GM12878 (cell line): ENCODE measurements at regions not wholly inside any gene's neighbourhood (a gene's known extent, or its start where the extent isn't known, plus 50 kb on each side); places are given as distances from the start of the nearest gene placed in this dataset.

Experiments used
- ATAC-seq: fragments of 200-7000 bp; cut with Tn5 transposase; 3 replicates; pipeline ENCODE4 v1.9.1; 2020; ENCODE audit warnings: mild to moderate bottlenecking, moderate library complexity
- BruUV-seq: library from RNA; stranded (reverse); fragments of 400-500 nt; replicated peaks from 2 replicates; lab custom pipeline; 2021; lab: Mats Ljungman, UMichigan
- CTCF ChIA-PET: fragments of 300-600 bp; sonication (Branson Sonifier 250); formaldehyde crosslinking; extraction: SDS; loops from one replicate; lab custom pipeline; 2021; ENCODE audit warnings: inconsistent platforms; lab: Yijun Ruan, JAX
- POLR2A ChIA-PET: fragments of 350-600 bp; formaldehyde crosslinking; extraction: SDS; loops from one replicate; lab custom pipeline; 2021; ENCODE audit warnings: inconsistent platforms; lab: Charles Lee
- RAD21 ChIA-PET: fragments of 300-600 bp; sonication (Branson Sonifier 250); formaldehyde crosslinking; loops from one replicate; lab custom pipeline; 2023; ENCODE audit warnings: antibody characterized with exemption; ENCODE audit not compliant: unreplicated experiment; lab: Charles Lee
- SMC1A ChIA-PET: fragments of 300-600 bp; sonication (Branson Sonifier 250); formaldehyde crosslinking; loops from one replicate; lab custom pipeline; 2023; ENCODE audit not compliant: unreplicated experiment, uncharacterized antibody; lab: Charles Lee
- DNase-seq: peaks from one replicate; pipeline ENCODE4 v3.0.0-alpha.2; 2011; ENCODE audit warnings: low read depth, low spot score
- FAIRE-seq: peaks from 3 replicates; lab custom pipeline; 2011; peaks lifted over from hg19 to GRCh38; lab: Jason Lieb, UNC
- H2AFZ ChIP-seq: 2 replicates; pipeline ENCODE4 v1.6.0; 2011; ENCODE audit warnings: low read depth, low read length, control low read depth; ENCODE audit not compliant: control insufficient read depth
- H3K27ac ChIP-seq: 2 replicates; pipeline ENCODE4 v1.5.1; 2011; ENCODE audit warnings: control low read depth; ENCODE audit not compliant: control insufficient read depth, insufficient read depth
- H3K27me3 ChIP-seq, 2 experiments: replicated peaks in 1 of 2; 2 replicates each; pipeline versions ENCODE4 v1.6.0 to v1.6.1; 2011; ENCODE audit warnings: low read length in 1 of 2; ENCODE audit not compliant: control insufficient read depth in 2 of 2, insufficient read depth in 2 of 2
- H3K36me3 ChIP-seq, 2 experiments: 2 replicates each; pipeline ENCODE4 v1.5.1; 2011; ENCODE audit warnings: low read length in 1 of 2; ENCODE audit not compliant: control insufficient read depth in 2 of 2, insufficient read depth in 2 of 2
- H3K4me1 ChIP-seq: 2 replicates; pipeline ENCODE4 v1.6.1; 2011; ENCODE audit warnings: mild to moderate bottlenecking, low read length, moderate library complexity, mixed read lengths; ENCODE audit not compliant: control insufficient read depth, insufficient read depth
- H3K4me2 ChIP-seq: 2 replicates; pipeline ENCODE4 v1.6.0; 2011; ENCODE audit warnings: control low read depth; ENCODE audit not compliant: control insufficient read depth, insufficient read depth
- H3K4me3 ChIP-seq: fragments of 200-600 bp; sonication (generic); 2 replicates; pipeline ENCODE4 v1.5.1; 2016
- H3K79me2 ChIP-seq: 2 replicates; pipeline ENCODE4 v1.6.0; 2011; ENCODE audit warnings: low read length; ENCODE audit not compliant: control insufficient read depth, insufficient read depth
- H3K9ac ChIP-seq: 2 replicates; pipeline ENCODE4 v1.8.0; 2011; ENCODE audit warnings: low read length, control low read depth, mixed read lengths; ENCODE audit not compliant: control insufficient read depth, insufficient read depth
- H3K9me3 ChIP-seq: replicated peaks from 3 replicates; pipeline ENCODE4 v1.5.1; 2011; ENCODE audit warnings: mild to moderate bottlenecking, low read length; ENCODE audit not compliant: control insufficient read depth, insufficient read depth
- H4K20me1 ChIP-seq: 2 replicates; pipeline ENCODE4 v1.6.0; 2011; ENCODE audit not compliant: control insufficient read depth, insufficient read depth
- ASH2L ChIP-seq: fragments of 300-600, 200-600 bp; sonication (generic); IDR thresholded peaks from 2 replicates; pipeline ENCODE4 v1.6.1; 2017; ENCODE audit warnings: low read depth, mild to moderate bottlenecking, borderline replicate concordance
- BACH1 ChIP-seq: fragments of 450-650 bp; IDR thresholded peaks from 2 replicates; pipeline ENCODE4 v1.6.1; 2017; ENCODE audit warnings: mild to moderate bottlenecking, borderline replicate concordance
- BCL11A ChIP-seq: IDR thresholded peaks from 2 replicates; pipeline ENCODE4 v1.6.1; 2011; ENCODE audit warnings: low read depth, low read length
- BRCA1 ChIP-seq: IDR thresholded peaks from 2 replicates; pipeline ENCODE4 v1.6.1; 2011; ENCODE audit warnings: low read depth, low read length, improper control_type of control experiment
- CBX3 ChIP-seq: fragments of 200-600 bp; sonication (generic); IDR thresholded peaks from 2 replicates; pipeline ENCODE4 v1.6.1; 2016; ENCODE audit warnings: low read depth, borderline replicate concordance
- DPF2 ChIP-seq: fragments of 450-650 bp; IDR thresholded peaks from 2 replicates; pipeline ENCODE4 v1.6.1; 2017; ENCODE audit warnings: mild to moderate bottlenecking
- FOS ChIP-seq: IDR thresholded peaks from 3 replicates; pipeline ENCODE4 v1.6.1; 2011; ENCODE audit warnings: borderline replicate concordance; ENCODE audit not compliant: insufficient read length; ENCODE audit errors: extremely low read depth
- HDAC6 ChIP-seq: fragments of 200-600 bp; sonication (generic); IDR thresholded peaks from one replicate; pipeline ENCODE4 v1.8.0; 2017; ENCODE audit warnings: antibody characterized with exemption; ENCODE audit not compliant: unreplicated experiment
- HDGF ChIP-seq: fragments of 450-650 bp; IDR thresholded peaks from 2 replicates; pipeline ENCODE4 v1.6.1; 2016; ENCODE audit warnings: antibody characterized with exemption
- KLF5 ChIP-seq: fragments of 450-650 bp; IDR thresholded peaks from 2 replicates; pipeline ENCODE4 v1.6.1; 2014; ENCODE audit warnings: mild to moderate bottlenecking; ENCODE audit not compliant: partially characterized antibody
- MTA2 ChIP-seq: fragments of 450-650 bp; IDR thresholded peaks from 2 replicates; pipeline ENCODE4 v1.6.1; 2016; ENCODE audit warnings: low read depth, mild to moderate bottlenecking, moderate library complexity
- SMAD5 ChIP-seq: IDR thresholded peaks from 2 replicates; pipeline ENCODE4 v1.6.1; 2016; ENCODE audit warnings: antibody characterized with exemption, low read depth
- SUPT20H ChIP-seq: IDR thresholded peaks from 2 replicates; pipeline ENCODE4 v1.6.1; 2011; ENCODE audit warnings: low read depth, mild to moderate bottlenecking, low read length, moderate library complexity, borderline replicate concordance; ENCODE audit not compliant: control insufficient read depth
- WGBS: methylation state at CpG from one replicate; pipeline ENCODE4 v1.1.6; 2016; ENCODE audit warnings: low lambda C conversion rate; ENCODE audit not compliant: insufficient replicate concordance, insufficient coverage; ENCODE audit errors: missing lambda C conversion rate; 5-methylcytosine and 5-hydroxymethylcytosine counted together
- in situ Hi-C: fragments of 300-500 bp; cut with MboI; formaldehyde crosslinking; loops from 9 replicates; pipeline ENCODE4 v1.14.3; 2018; ENCODE audit warnings: mixed read lengths
- intact Hi-C: fragments of 100-400 bp; cut with micrococcal nuclease; formaldehyde crosslinking; loops from one replicate; pipeline ENCODE4 v1.14.2; 2022; ENCODE audit not compliant: unreplicated experiment
- TF ChIP-seq, protein P1 (sequence below): fragments of 450-650 bp; IDR thresholded peaks from 2 replicates; pipeline ENCODE4 v1.6.1; 2017; ENCODE audit warnings: low read depth, mild to moderate bottlenecking, moderate library complexity

DNA sequence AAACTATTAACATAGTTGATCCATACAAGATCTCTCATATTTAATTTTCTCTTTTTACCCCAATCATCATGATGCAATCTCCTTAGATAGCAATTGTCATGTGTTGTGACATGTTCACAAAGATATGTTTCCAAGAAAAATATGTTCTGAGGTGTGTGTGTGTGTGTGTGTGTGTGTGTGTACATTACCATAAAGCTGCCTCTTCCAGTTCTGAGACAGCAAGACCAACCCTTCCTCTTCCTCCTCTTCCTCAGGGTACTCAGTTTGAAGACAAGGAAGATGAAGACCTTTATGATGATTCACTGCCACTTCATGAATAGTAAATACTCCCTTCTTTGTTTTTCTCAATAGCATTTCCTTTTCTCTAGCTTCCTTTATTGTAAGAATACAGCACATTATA lies 303.3 kb upstream of the PRDM9 start:
- H3K4me3 ChIP-seq = no peak overlapping the region
- in situ Hi-C loops = no loop called here
- DNase-seq (no peak), ATAC-seq (no peak)
- POLR2A ChIA-PET = no interaction called here
- no peak for TF ChIP-seq HDAC6
- no peak for TF ChIP-seq FOS
- no peak for TF ChIP-seq HDGF
- TF ChIP-seq, all 136 proteins: peak for 0
- H2AFZ ChIP-seq = no peak overlapping the region
- intact Hi-C loops = no loop called here
- no peak for FAIRE-seq
- H3K9me3 ChIP-seq = no peaks in the 10 kb centered on the region
- BruUV-seq = no TSS peak
- no peaks in the 10 kb centered on the region for H3K27me3 ChIP-seq
- no peaks in the 10 kb centered on the region for H3K79me2 ChIP-seq
- H3K36me3 ChIP-seq = no peaks in the 10 kb centered on the region
- H4K20me1 ChIP-seq = no peaks in the 10 kb centered on the region
- H3K4me2 ChIP-seq = no peak overlapping the region
- no peak overlapping the region for H3K27ac ChIP-seq
- SMC1A ChIA-PET = no interaction called here
- no peak overlapping the region for H3K9ac ChIP-seq
- CTCF ChIA-PET = no interaction called here
- no peaks in the 10 kb centered on the region for H3K4me1 ChIP-seq
- RAD21 ChIA-PET = interaction anchor here (0.7 kb wide), 1 partner anchor 1403 kb away, joined by 3 read pairs; no protein-coding TSS in a partner anchor

DNA sequence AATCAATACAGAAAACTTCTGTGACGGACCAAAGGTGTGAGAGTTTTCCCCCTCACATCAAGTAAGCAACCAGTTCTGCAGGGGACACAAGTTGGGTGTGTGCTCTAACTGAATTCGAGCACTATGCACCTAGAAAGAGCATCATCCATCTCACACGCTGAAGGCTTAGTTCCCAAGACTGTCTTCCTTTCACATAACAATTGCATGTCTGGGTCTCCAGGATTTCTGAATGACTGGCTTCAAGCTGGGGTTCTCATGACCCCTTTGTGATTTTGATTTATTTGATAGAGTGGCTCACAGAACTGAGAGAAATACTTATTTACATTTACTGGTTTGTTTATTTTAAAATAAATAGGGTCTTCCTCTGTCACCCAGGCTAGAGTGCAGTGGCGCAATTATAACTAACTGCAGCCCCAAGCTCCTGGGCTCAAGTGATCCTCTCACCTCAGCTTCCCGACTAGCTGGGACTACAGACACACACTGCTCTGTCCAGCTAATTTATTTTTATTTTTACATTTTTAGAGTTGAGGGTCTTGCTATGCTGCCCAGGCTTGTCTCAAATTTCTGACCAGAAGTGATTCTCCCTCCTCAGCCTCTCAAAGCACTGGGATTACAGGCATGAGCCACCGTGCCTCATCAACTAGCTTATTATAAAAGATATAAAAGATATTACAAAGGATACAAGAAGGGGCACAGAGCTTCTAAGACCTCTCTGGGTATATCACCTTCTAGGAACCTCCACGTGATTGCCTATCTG lies 316.7 kb upstream of the CDH12 start:
- intact Hi-C loops (no loop called here), in situ Hi-C loops (no loop called here)
- ChIA-PET CTCF (no interaction called here), RAD21 (no interaction called here), POLR2A (no interaction called here), SMC1A (interaction anchor here (0.6 kb wide), 1 partner anchor 73 kb away, joined by 3 read pairs; no protein-coding TSS in a partner anchor)
- Histone ChIP-seq H3K27ac (no peak overlapping the region), H3K4me1 (no peaks in the 10 kb centered on the region), H2AFZ (no peak overlapping the region), H3K79me2 (no peaks in the 10 kb centered on the region), H3K27me3 (no peaks in the 10 kb centered on the region), H3K4me3 (no peak overlapping the region), H3K9ac (no peak overlapping the region), H3K9me3 (no peaks in the 10 kb centered on the region; the same call in 2 of the 3 replicates), H3K36me3 (no peaks in the 10 kb centered on the region), H4K20me1 (no peaks in the 10 kb centered on the region), H3K4me2 (no peak overlapping the region)
- WGBS = 7% methylated on average over 7 of the region's 7 CpGs
- DNase-seq (no peak), FAIRE-seq (no peak), ATAC-seq (no peak)
- no TSS peak for BruUV-seq
- TF ChIP-seq BRCA1 (no peak), SMAD5 (no peak), SUPT20H (no peak), KLF5 (no peak), CBX3 (no peak), BACH1 (no peak), BCL11A (no peak), DPF2 (no peak), ASH2L (no peak), MTA2 (no peak)
- TF ChIP-seq, protein P1, sequence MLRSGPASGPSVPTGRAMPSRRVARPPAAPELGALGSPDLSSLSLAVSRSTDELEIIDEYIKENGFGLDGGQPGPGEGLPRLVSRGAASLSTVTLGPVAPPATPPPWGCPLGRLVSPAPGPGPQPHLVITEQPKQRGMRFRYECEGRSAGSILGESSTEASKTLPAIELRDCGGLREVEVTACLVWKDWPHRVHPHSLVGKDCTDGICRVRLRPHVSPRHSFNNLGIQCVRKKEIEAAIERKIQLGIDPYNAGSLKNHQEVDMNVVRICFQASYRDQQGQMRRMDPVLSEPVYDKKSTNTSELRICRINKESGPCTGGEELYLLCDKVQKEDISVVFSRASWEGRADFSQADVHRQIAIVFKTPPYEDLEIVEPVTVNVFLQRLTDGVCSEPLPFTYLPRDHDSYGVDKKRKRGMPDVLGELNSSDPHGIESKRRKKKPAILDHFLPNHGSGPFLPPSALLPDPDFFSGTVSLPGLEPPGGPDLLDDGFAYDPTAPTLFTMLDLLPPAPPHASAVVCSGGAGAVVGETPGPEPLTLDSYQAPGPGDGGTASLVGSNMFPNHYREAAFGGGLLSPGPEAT = no peak
